ENCODE measurements at regions not wholly inside any gene's neighbourhood (a gene's known extent, or its start where the extent isn't known, plus 50 kb on each side); places are given as distances from the start of the nearest gene placed in this dataset.
"Not testable (repeated sequence)": the region's sequence is repeated elsewhere in the genome, so short reads cannot be mapped to it uniquely, and the experiment has no call there.

DNA sequence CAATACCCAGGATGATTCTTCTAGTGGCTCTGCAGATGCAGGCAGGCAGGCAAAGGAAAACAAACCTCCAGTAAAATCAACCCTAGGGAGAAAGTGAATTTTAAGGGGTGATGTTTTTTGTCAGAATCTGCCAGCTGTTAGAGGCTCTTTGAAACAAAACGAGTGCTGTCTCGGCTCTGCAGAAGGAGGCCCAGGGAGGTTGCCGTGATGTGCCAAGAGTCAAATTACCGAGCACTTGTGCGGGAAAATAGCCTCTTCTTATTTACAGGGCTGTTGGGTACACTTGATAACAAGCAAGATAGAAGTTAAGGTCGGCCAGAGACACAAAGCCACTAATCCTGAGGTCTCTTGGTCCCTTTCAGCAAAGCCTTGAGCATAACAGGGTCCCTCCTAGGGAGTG lies 68.9 kb upstream of the EEF2KMT start:
- CTCF ChIA-PET (ENCODE audit: partially characterized antibody): no interaction called here
- POLR2A ChIA-PET (ENCODE audit: partially characterized antibody): no interaction called here
- Histone ChIP-seq H3K27ac (ENCODE audit: low read depth, low read length) (no peak overlapping the region), H3K36me3 (ENCODE audit: insufficient read depth, low read length) (no peaks in the 10 kb centered on the region), H3K9me3 (ENCODE audit: control insufficient read depth in 1 of 2, low read length in 2 of 2) (no peaks in the 10 kb centered on the region), H3K27me3 (ENCODE audit: insufficient read depth, low read length) (no peaks in the 10 kb centered on the region), H3K4me1 (ENCODE audit: insufficient read depth, low read length) (no peaks in the 10 kb centered on the region), H3K4me3 (ENCODE audit: low read length in 2 of 2) (no peak overlapping the region)
- intact Hi-C loops (cut with micrococcal nuclease): no loop called here
- DNase-seq: no peak
- Mint-ChIP-seq H3K27ac (no peak overlapping the region), H3K9me3 (peaks cover 0 to 12% (median 6%) of the 10 kb centered on the region in 8 donors), H3K4me3 (no peak overlapping the region), H3K36me3 (no peaks in the 10 kb centered on the region), H3K4me1 (no peaks in the 10 kb centered on the region), H3K27me3 (peaks cover 17 to 24% of the 10 kb centered on the region in 2 donors)

DNA sequence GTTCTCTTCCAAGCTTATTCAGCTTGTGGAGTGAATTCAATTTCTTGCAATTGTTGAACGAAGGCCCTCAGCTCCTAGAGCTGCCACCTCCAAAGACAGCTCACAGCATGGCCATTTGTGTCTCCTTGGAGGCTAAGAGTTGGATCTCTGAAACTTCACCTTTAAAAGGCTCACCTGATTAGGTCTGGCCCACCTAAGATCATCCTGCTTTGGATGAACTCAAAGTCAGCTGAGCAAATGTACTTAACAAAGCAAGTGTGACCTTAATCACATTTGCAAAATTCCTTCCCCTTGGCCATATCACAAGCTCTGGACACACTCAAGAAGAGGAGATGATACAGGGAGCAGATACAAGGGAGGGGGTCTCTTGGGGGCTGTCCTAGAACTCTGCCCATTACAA lies 67.8 kb upstream of the EEF2KMT start:
- H3K4me3 Mint-ChIP-seq; H3K36me3 ChIP-seq (ENCODE audit: insufficient read depth, low read length); H3K27ac ChIP-seq (ENCODE audit: low read depth, low read length); POLR2A ChIA-PET (ENCODE audit: partially characterized antibody); H3K36me3 Mint-ChIP-seq; H3K4me3 ChIP-seq (ENCODE audit: low read length in 2 of 2); CTCF ChIA-PET (ENCODE audit: partially characterized antibody); H3K27ac Mint-ChIP-seq; H3K9me3 ChIP-seq (ENCODE audit: control insufficient read depth in 1 of 2, low read length in 2 of 2); H3K4me1 ChIP-seq (ENCODE audit: insufficient read depth, low read length); H3K4me1 Mint-ChIP-seq; intact Hi-C loops (cut with micrococcal nuclease); H3K27me3 ChIP-seq (ENCODE audit: insufficient read depth, low read length); DNase-seq: not testable (repeated sequence)
- H3K9me3 Mint-ChIP-seq: peaks cover 0 to 12% (median 6%) of the 10 kb centered on the region in 8 donors
- peaks cover 15 to 22% of the 10 kb centered on the region in 2 donors for H3K27me3 Mint-ChIP-seq

- H3K27me3 Mint-ChIP-seq: peaks cover 11 to 14% of the 10 kb centered on the region in 2 donors
- intact Hi-C loops (cut with micrococcal nuclease); CTCF ChIA-PET (ENCODE audit: partially characterized antibody): not testable (repeated sequence)
Measured at GRCh38 chr16:5162801-5163200, 65.2 kb upstream of the EEF2KMT start.

DNA sequence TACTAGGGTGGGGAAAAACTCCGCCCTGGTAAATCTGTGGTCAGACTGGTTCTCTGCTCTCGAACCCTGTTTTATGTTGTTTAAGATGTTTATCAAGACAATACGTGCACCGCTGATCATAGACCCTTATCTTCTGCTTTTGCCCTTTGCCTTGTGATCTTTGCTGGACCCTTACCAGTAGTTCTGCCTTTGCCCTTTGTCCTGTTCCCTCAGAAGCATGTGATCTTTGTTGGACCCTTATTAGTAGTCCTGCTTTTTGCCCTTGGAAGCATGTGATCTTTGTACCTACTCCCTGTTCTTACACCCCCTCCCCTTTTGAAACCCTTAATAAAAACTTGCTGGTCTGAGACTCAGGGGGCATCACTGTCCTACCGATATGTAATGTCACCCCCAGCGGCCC lies 64.3 kb upstream of the EEF2KMT start:
- H3K27ac ChIP-seq (ENCODE audit: low read depth, low read length); H3K27ac Mint-ChIP-seq; H3K4me1 Mint-ChIP-seq; DNase-seq; CTCF ChIA-PET (ENCODE audit: partially characterized antibody); H3K27me3 Mint-ChIP-seq; H3K4me3 ChIP-seq (ENCODE audit: low read length in 2 of 2); H3K36me3 ChIP-seq (ENCODE audit: insufficient read depth, low read length); H3K36me3 Mint-ChIP-seq; POLR2A ChIA-PET (ENCODE audit: partially characterized antibody); intact Hi-C loops (cut with micrococcal nuclease); H3K27me3 ChIP-seq (ENCODE audit: insufficient read depth, low read length); H3K4me3 Mint-ChIP-seq; H3K4me1 ChIP-seq (ENCODE audit: insufficient read depth, low read length); H3K9me3 ChIP-seq (ENCODE audit: control insufficient read depth in 1 of 2, low read length in 2 of 2): not testable (repeated sequence)
- H3K9me3 Mint-ChIP-seq: peaks cover 0 to 12% (median 6%) of the 10 kb centered on the region in 8 donors

More at GRCh38 chr16:5162801-5163200, 65.2 kb upstream of the EEF2KMT start:
- H3K36me3 ChIP-seq (ENCODE audit: insufficient read depth, low read length); H3K27me3 ChIP-seq (ENCODE audit: insufficient read depth, low read length); H3K9me3 ChIP-seq (ENCODE audit: control insufficient read depth in 1 of 2, low read length in 2 of 2); H3K27ac Mint-ChIP-seq; H3K36me3 Mint-ChIP-seq; H3K4me1 Mint-ChIP-seq; POLR2A ChIA-PET (ENCODE audit: partially characterized antibody); DNase-seq; H3K4me1 ChIP-seq (ENCODE audit: insufficient read depth, low read length); H3K4me3 ChIP-seq (ENCODE audit: low read length in 2 of 2); H3K27ac ChIP-seq (ENCODE audit: low read depth, low read length); H3K4me3 Mint-ChIP-seq: not testable (repeated sequence)
- peaks cover 0 to 12% (median 6%) of the 10 kb centered on the region in 8 donors for H3K9me3 Mint-ChIP-seq

- H3K27ac Mint-ChIP-seq; H3K4me1 ChIP-seq (ENCODE audit: insufficient read depth, low read length); H3K36me3 ChIP-seq (ENCODE audit: insufficient read depth, low read length); H3K9me3 ChIP-seq (ENCODE audit: control insufficient read depth in 1 of 2, low read length in 2 of 2); H3K4me3 Mint-ChIP-seq; DNase-seq; H3K36me3 Mint-ChIP-seq; intact Hi-C loops (cut with micrococcal nuclease); H3K27me3 ChIP-seq (ENCODE audit: insufficient read depth, low read length); H3K27ac ChIP-seq (ENCODE audit: low read depth, low read length); POLR2A ChIA-PET (ENCODE audit: partially characterized antibody); H3K27me3 Mint-ChIP-seq; H3K4me3 ChIP-seq (ENCODE audit: low read length in 2 of 2); H3K4me1 Mint-ChIP-seq; CTCF ChIA-PET (ENCODE audit: partially characterized antibody): not testable (repeated sequence)
- peaks cover 0 to 16% (median 8%) of the 10 kb centered on the region in 8 donors for H3K9me3 Mint-ChIP-seq
Measured at GRCh38 chr16:5160010-5160409, 62.4 kb upstream of the EEF2KMT start.

DNA sequence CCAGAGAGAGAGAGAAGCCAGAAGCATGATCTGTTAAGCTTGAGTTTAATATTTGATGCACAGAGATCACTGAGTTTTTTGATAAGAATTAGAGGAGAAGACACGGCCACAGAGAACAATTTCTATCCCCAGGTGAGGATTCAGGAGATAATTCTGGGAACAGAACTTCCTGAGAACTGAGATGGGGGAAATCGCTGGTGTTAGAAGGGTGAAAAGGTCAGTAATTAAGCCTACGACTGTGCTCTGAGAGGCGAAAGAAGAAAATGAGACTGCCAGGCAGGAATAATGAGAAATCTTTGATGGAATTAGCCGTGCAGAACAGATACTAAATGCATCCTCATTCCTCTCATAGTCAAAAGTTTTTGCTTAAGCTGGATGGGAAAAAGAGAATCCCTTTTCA lies 61.9 kb upstream of the EEF2KMT start:
- H3K36me3 ChIP-seq (ENCODE audit: insufficient read depth, low read length); H3K27me3 ChIP-seq (ENCODE audit: insufficient read depth, low read length); POLR2A ChIA-PET (ENCODE audit: partially characterized antibody); H3K4me3 Mint-ChIP-seq; H3K36me3 Mint-ChIP-seq; H3K27ac ChIP-seq (ENCODE audit: low read depth, low read length); H3K4me1 ChIP-seq (ENCODE audit: insufficient read depth, low read length); DNase-seq; intact Hi-C loops (cut with micrococcal nuclease); CTCF ChIA-PET (ENCODE audit: partially characterized antibody); H3K27me3 Mint-ChIP-seq; H3K4me1 Mint-ChIP-seq; H3K4me3 ChIP-seq (ENCODE audit: low read length in 2 of 2); H3K27ac Mint-ChIP-seq; H3K9me3 ChIP-seq (ENCODE audit: control insufficient read depth in 1 of 2, low read length in 2 of 2): not testable (repeated sequence)
- H3K9me3 Mint-ChIP-seq: peaks cover 0 to 21% (median 8%) of the 10 kb centered on the region in 8 donors

DNA sequence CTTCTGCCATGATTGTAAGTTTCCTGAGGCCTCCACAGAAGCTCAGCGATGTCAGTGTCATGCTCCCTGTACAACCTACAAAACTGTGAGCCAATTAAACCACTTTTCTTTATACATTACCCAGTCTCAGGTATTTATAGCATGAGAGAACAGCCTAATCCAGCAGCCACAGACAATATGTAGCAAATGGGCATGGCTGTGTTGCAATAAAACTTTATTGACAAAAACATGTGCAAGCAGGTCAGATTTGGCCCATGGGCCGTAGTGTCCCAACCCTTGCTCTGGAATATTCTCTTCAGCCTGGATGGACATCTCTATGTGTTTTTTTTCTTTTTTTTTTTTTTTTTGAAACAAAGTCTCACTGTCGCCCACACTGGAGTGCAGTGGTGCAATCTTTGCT lies 60.9 kb upstream of the EEF2KMT start:
- ChIA-PET CTCF (ENCODE audit: partially characterized antibody) (no interaction called here), POLR2A (ENCODE audit: partially characterized antibody) (no interaction called here)
- H3K36me3 Mint-ChIP-seq: peaks cover 0 to 3% of the 10 kb centered on the region in 2 donors
- H3K4me3 Mint-ChIP-seq: no peak overlapping the region
- no peak for DNase-seq
- peaks cover 0 to 24% (median 8%) of the 10 kb centered on the region in 8 donors for H3K9me3 Mint-ChIP-seq
- no peak overlapping the region for H3K4me3 ChIP-seq (ENCODE audit: low read length in 2 of 2)
- H3K9me3 ChIP-seq (ENCODE audit: control insufficient read depth in 1 of 2, low read length in 2 of 2): no peaks in the 10 kb centered on the region
- peaks cover 2 to 7% of the 10 kb centered on the region in 2 donors for H3K27me3 Mint-ChIP-seq
- H3K4me1 ChIP-seq (ENCODE audit: insufficient read depth, low read length): no peaks in the 10 kb centered on the region
- H3K27ac Mint-ChIP-seq: no peak overlapping the region
- no peaks in the 10 kb centered on the region for H3K27me3 ChIP-seq (ENCODE audit: insufficient read depth, low read length)
- intact Hi-C loops (cut with micrococcal nuclease): no loop called here
- H3K36me3 ChIP-seq (ENCODE audit: insufficient read depth, low read length): no peaks in the 10 kb centered on the region
- H3K27ac ChIP-seq (ENCODE audit: low read depth, low read length): no peak overlapping the region
- H3K4me1 Mint-ChIP-seq: no peaks in the 10 kb centered on the region

- not testable (repeated sequence) for H3K27ac ChIP-seq (ENCODE audit: low read depth, low read length)
- peaks cover 4 to 15% of the 10 kb centered on the region in 2 donors for H3K27me3 Mint-ChIP-seq
Measured at GRCh38 chr16:5156486-5156885, 58.9 kb upstream of the EEF2KMT start.

More at GRCh38 chr16:5156486-5156885, 58.9 kb upstream of the EEF2KMT start:
- H3K9me3 ChIP-seq (ENCODE audit: control insufficient read depth in 1 of 2, low read length in 2 of 2); H3K36me3 Mint-ChIP-seq; CTCF ChIA-PET (ENCODE audit: partially characterized antibody); H3K4me1 Mint-ChIP-seq; H3K36me3 ChIP-seq (ENCODE audit: insufficient read depth, low read length); DNase-seq; H3K27me3 ChIP-seq (ENCODE audit: insufficient read depth, low read length); POLR2A ChIA-PET (ENCODE audit: partially characterized antibody); intact Hi-C loops (cut with micrococcal nuclease); H3K4me1 ChIP-seq (ENCODE audit: insufficient read depth, low read length); H3K27ac Mint-ChIP-seq; H3K4me3 Mint-ChIP-seq; H3K4me3 ChIP-seq (ENCODE audit: low read length in 2 of 2): not testable (repeated sequence)
- peaks cover 0 to 17% (median 3%) of the 10 kb centered on the region in 8 donors for H3K9me3 Mint-ChIP-seq

Measured in CD4-positive, alpha-beta memory T cell (primary cell).